ENCODE measurements at regions not wholly inside any gene's neighbourhood (a gene's known extent, or its start where the extent isn't known, plus 50 kb on each side); places are given as distances from the start of the nearest gene placed in this dataset.

- TF ChIP-seq CTCF (IDR thresholded peaks at IDR 0.05) (no peak), POLR2A (IDR thresholded peaks at IDR 0.05) (no peak)
These were observed 231.0 kb downstream of the SOD2 start for GRCh38 chr6:159461998-159462397.
